ENCODE measurements at regions not wholly inside any gene's neighbourhood (a gene's known extent, or its start where the extent isn't known, plus 50 kb on each side); places are given as distances from the start of the nearest gene placed in this dataset.

DNA sequence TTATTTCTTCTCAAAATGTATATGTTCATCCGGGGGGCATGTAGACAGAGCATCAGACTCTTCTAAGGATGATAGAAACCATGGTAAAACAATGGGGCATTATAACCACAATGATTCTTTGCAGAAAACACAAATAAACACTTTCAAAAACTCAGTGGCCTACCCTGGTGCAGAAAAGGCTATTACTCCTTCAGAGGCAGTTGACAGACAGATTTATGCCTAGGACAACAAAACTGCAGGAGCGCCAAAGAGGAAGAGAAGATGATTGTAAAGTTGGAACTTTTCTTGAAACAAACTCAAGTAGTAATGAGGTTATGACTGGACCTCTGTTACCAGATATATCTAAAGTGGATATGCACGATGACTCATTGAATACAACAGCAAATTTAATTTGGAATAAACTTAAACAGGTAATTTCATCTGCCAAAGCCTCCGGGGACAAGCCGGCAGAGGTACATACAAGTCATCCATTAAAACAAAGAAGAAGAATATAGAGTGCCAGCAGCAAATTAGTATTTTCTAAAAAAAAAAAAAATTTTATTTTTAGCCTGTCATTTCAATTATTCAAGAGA is 1068.4 kb upstream of the INTU start:
- CTCF ChIA-PET = no interaction called here
- no CpG with 5 or more reads among the region's 5 CpGs for WGBS (ENCODE audit: insufficient coverage)

DNA sequence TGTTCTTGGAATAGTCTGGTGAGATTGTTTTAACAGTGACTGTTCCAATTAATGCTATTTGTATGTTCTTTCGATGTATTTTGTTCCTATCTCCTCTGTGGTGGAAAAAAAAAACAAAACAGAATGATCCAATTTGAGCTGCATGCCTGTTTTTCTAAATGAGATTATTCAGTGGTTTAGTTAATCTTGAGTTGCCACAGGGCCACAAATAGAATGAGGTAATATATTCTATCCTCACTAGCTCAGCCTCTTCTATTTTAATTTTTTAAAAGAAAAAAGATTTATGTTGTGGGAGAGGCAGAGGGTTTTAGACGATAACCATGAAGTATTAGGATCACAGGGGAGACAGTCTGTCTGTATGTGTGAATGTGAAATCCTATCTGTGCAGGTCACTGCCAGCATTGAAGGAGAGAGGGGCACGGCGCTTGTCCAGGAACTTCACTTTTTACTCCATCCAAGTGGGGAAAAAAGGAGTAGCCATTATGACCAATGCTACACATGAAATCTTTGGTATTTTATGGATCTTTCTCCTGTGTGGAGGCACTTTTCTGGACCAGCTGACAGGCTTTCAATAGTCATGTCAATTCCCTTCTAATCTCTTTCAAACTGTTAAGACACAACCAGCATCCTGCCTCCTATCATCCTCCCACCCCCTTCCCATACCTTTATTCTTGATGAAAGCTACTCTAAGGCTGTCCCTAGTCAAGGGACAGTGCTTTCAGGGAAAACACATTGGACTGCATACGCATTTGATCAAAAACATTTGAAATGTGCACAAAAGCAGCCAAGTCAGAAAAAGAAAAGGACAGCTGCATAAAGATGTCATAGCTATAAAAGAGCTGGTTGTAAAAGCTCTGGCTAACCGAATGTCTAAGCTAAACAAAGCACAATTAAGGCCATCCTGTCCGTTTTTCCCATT is 1063.8 kb upstream of the INTU start:
- Mint-ChIP-seq H3K4me3 (no peak overlapping the region), H3K27ac (no peak overlapping the region), H3K27me3 (no peaks in the 10 kb centered on the region)

More for the DNA sequence above, 1068.4 kb upstream of the INTU start:
- ATAC-seq (ENCODE audit: low read depth) (no peak), DNase-seq (no peak)
- H3K4me3 ChIP-seq (ENCODE audit: control extremely low read depth in 1 of 5, extremely low read depth in 1 of 5, insufficient read depth in 1 of 5, low read depth in 2 of 5, low read length in 4 of 5) = no peak overlapping the region
- no peak overlapping the region for H3K27ac Mint-ChIP-seq
- H3K79me2 ChIP-seq (ENCODE audit: control insufficient read depth, insufficient read depth, low read length) = no peaks in the 10 kb centered on the region
- H3K9ac ChIP-seq (ENCODE audit: low read length) = no peak overlapping the region
- H3K4me1 ChIP-seq (ENCODE audit: control insufficient read depth in 2 of 2, insufficient read depth in 2 of 2, low read length in 2 of 2) = no peaks in the 10 kb centered on the region
- no peak overlapping the region for H2AFZ ChIP-seq (ENCODE audit: insufficient read depth, low read depth, low read length, poor library complexity, severe bottlenecking)
- H3K4me1 Mint-ChIP-seq = no peaks in the 10 kb centered on the region
- no peak for TF ChIP-seq EZH2 (IDR thresholded peaks at IDR 0.05; ENCODE audit: borderline replicate concordance, insufficient read depth, low read depth, low read length, poor library complexity, severe bottlenecking)
- TF ChIP-seq, protein P1, sequence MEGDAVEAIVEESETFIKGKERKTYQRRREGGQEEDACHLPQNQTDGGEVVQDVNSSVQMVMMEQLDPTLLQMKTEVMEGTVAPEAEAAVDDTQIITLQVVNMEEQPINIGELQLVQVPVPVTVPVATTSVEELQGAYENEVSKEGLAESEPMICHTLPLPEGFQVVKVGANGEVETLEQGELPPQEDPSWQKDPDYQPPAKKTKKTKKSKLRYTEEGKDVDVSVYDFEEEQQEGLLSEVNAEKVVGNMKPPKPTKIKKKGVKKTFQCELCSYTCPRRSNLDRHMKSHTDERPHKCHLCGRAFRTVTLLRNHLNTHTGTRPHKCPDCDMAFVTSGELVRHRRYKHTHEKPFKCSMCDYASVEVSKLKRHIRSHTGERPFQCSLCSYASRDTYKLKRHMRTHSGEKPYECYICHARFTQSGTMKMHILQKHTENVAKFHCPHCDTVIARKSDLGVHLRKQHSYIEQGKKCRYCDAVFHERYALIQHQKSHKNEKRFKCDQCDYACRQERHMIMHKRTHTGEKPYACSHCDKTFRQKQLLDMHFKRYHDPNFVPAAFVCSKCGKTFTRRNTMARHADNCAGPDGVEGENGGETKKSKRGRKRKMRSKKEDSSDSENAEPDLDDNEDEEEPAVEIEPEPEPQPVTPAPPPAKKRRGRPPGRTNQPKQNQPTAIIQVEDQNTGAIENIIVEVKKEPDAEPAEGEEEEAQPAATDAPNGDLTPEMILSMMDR (IDR thresholded peaks at IDR 0.05) = no peak
- H3K27me3 ChIP-seq (replicated peaks in 1 of 4; ENCODE audit: control extremely low read depth in 1 of 4, control insufficient read depth in 3 of 4, insufficient read depth in 4 of 4, low read length in 3 of 4) = no peaks in the 10 kb centered on the region
- intact Hi-C loops (cut with micrococcal nuclease) = no loop called here
- no peak overlapping the region for H3K4me3 Mint-ChIP-seq
- POLR2A ChIA-PET = no interaction called here
- no peaks in the 10 kb centered on the region for H4K20me1 ChIP-seq (ENCODE audit: control insufficient read depth, insufficient read depth, low read length, poor library complexity, severe bottlenecking)
- H3K9me3 ChIP-seq (ENCODE audit: control extremely low read depth in 1 of 3, control insufficient read depth in 2 of 3, insufficient read depth in 1 of 3, low read length in 2 of 3) = no peaks in the 10 kb centered on the region
- H3K9me3 Mint-ChIP-seq (ENCODE audit: insufficient read depth) = no peaks in the 10 kb centered on the region
- H3K27me3 Mint-ChIP-seq = no peaks in the 10 kb centered on the region
- no peaks in the 10 kb centered on the region for H3K36me3 ChIP-seq (replicated peaks in 1 of 2; ENCODE audit: control extremely low read depth in 1 of 2, control insufficient read depth in 1 of 2, extremely low read depth in 1 of 2, insufficient read depth in 2 of 2, low read length in 1 of 2)
- no peak overlapping the region for H3K27ac ChIP-seq (ENCODE audit: low read length in 2 of 2)
- no peak overlapping the region for H3K4me2 ChIP-seq (replicated peaks; ENCODE audit: low read depth, low read length, poor library complexity, severe bottlenecking)

More for the DNA sequence above, 1063.8 kb upstream of the INTU start:
- Histone ChIP-seq H3K9ac (ENCODE audit: low read length) (no peak overlapping the region), H3K79me2 (ENCODE audit: control insufficient read depth, insufficient read depth, low read length) (no peaks in the 10 kb centered on the region), H3K36me3 (replicated peaks in 1 of 2; ENCODE audit: control extremely low read depth in 1 of 2, control insufficient read depth in 1 of 2, extremely low read depth in 1 of 2, insufficient read depth in 2 of 2, low read length in 1 of 2) (no peaks in the 10 kb centered on the region), H3K4me2 (replicated peaks; ENCODE audit: low read depth, low read length, poor library complexity, severe bottlenecking) (no peak overlapping the region), H3K27me3 (replicated peaks in 1 of 4; ENCODE audit: control extremely low read depth in 1 of 4, control insufficient read depth in 3 of 4, insufficient read depth in 4 of 4, low read length in 3 of 4) (no peaks in the 10 kb centered on the region), H4K20me1 (ENCODE audit: control insufficient read depth, insufficient read depth, low read length, poor library complexity, severe bottlenecking) (no peaks in the 10 kb centered on the region), H3K4me3 (ENCODE audit: control extremely low read depth in 1 of 5, extremely low read depth in 1 of 5, insufficient read depth in 1 of 5, low read depth in 2 of 5, low read length in 4 of 5) (no peak overlapping the region), H2AFZ (ENCODE audit: insufficient read depth, low read depth, low read length, poor library complexity, severe bottlenecking) (no peak overlapping the region), H3K27ac (ENCODE audit: low read length in 2 of 2) (no peak overlapping the region), H3K9me3 (ENCODE audit: control extremely low read depth in 1 of 3, control insufficient read depth in 2 of 3, insufficient read depth in 1 of 3, low read length in 2 of 3) (no peaks in the 10 kb centered on the region), H3K4me1 (ENCODE audit: control insufficient read depth in 2 of 2, insufficient read depth in 2 of 2, low read length in 2 of 2) (no peaks in the 10 kb centered on the region)
- ChIA-PET POLR2A (no interaction called here), CTCF (no interaction called here)
- DNase-seq (no peak), ATAC-seq (ENCODE audit: low read depth) (no peak)
- intact Hi-C loops (cut with micrococcal nuclease) = no loop called here
- Mint-ChIP-seq H3K9me3 (ENCODE audit: insufficient read depth) (peaks cover 2% of the 10 kb centered on the region), H3K4me1 (no peaks in the 10 kb centered on the region)
- WGBS (ENCODE audit: insufficient coverage) = 42% methylated on average over 2 of the region's 7 CpGs
- TF ChIP-seq, protein P1 (IDR thresholded peaks at IDR 0.05) = no peak
- TF ChIP-seq EZH2 (IDR thresholded peaks at IDR 0.05; ENCODE audit: borderline replicate concordance, insufficient read depth, low read depth, low read length, poor library complexity, severe bottlenecking) = no peak

All from B cell (primary cell).